NCI-H1930 (cell line): ENCODE measurements at regions not wholly inside any gene's neighbourhood (a gene's known extent, or its start where the extent isn't known, plus 50 kb on each side); places are given as distances from the start of the nearest gene placed in this dataset.

Experiments used
- DNase-seq, 2 experiments: peaks; one replicate each; lab custom pipeline; 2025; lab: John Stamatoyannopoulos, UW

GRCh38 chr5:99724732-99725290 is 796.0 kb upstream of the CHD1 start:
- DNase-seq: no peak

DNA sequence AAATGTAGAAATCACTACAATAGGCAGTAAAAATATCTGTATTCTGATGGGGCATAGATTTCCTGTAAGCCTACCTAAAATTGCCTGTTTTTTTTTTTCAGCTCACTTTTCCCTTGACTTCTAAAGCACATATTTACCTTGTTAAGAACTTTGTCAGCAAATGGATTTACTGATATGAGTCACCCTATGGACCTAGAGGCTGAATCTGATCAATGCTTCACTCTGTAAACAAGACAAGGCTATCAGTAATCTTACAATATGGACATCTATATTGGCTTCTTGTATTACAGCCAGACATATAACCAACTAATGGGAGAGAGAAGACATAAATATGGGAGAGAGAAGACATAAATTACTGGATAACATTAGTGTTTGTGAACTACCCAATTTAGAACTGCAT is 792.7 kb upstream of the CHD1 start:
- peak in 1 of 2 experiments; percentile 23 for DNase-seq

DNA sequence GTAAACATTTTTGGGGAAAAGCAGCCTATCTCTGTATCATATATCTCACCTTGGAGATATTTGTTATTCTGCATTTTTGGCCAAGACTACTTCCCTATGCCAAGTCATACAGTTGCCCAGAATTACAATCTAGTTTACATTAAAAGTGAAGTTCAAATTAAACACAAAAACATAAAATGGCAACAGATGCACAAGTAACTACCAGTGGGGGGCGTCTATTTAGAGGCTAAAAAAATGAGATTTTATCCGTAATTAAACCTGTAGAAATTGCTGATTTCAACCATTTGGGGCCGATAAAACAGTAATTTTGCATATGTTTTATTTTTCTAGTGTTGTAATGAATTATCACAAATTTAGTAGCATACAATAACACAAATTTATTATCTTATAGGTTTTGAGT is 787.1 kb upstream of the CHD1 start:
- DNase-seq: no peak

DNA sequence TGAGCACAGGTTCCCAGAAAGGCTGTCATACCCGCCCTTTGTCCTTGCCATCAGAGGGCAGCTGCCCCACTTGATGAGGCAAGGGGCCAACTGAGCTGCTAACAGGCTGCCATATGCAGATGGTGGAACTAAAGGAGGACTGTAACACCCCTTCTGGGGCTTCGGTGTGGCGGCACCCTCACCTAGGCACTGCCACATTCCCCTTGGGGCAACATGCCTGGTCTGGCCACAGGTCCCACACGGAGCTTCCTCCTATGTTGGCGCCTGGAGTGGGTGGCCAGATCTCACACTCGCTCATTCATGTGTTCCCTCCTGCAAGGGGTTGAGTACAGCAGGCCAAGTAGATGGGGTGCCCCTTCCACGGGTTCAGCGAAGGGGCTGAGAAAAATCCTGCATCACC is 777.4 kb upstream of the CHD1 start:
- no peak for DNase-seq

DNA sequence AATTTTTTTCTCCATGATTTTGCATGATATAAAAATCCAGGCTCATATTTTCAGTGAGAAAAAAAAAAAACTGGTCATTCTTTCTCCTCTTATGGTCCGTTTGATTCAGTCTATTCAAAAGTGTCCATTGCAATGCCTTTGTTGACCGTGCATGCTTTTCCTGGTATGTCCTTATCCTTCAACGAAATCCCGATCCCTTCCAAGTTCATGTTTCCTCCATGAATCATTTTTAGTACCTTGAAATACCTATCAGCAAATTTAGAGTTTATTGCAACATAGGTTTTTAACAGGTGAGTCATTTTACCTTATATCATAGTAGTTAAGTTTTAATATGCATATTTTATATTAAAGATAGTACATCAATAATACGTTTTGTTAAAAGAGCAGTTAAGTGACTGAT is 773.8 kb upstream of the CHD1 start:
- DNase-seq: no peak

DNA sequence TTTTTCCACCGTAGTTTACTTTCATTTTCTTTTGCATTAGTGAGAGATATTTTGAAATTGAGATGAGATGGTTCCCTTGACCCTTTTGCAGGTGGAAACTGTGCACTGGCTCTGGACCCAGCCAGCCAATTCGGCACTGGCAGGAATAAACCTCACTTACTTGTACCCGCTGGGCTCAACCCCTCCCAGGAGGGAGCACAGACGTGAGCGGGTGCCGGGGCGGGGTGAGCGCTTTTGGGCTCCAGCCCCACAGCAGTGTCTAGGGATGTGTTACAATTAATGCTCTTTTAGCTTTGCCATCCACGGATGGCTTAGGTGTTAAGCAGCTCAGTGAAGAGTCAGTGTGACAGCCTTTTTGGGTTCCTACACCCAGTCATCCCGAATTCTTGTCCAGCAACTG is 766.1 kb upstream of the CHD1 start:
- DNase-seq: no peak

- DNase-seq: no peak
Measured at GRCh38 chr5:99686538-99686937, 757.7 kb upstream of the CHD1 start.

GRCh38 chr5:99675974-99676373 is 747.2 kb upstream of the CHD1 start:
- DNase-seq: no peak

- no peak for DNase-seq
Measured at GRCh38 chr5:99674101-99674500, 745.3 kb upstream of the CHD1 start.

- no peak for DNase-seq
Measured at GRCh38 chr5:99664972-99665371, 736.2 kb upstream of the CHD1 start.

DNA sequence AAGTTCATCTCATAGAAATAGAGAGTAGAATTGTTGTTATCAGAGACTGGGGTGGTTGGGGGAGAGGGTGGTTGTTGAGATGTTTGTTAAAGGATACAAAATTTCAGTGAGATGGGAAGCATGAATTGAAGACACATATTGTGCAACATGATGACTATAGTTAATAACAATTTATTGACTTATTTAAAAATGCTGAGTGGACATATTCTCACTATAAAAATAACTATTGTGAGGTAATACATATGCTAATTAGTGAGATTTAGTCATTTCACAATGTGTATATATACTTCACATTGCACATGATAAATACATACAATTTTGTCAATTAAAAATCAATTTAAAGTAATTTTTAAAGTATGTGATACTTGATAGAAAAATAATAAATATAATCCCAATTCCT is 722.5 kb upstream of the CHD1 start:
- DNase-seq: no peak

GRCh38 chr5:99646011-99646647 is 717.3 kb upstream of the CHD1 start:
- no peak for DNase-seq

DNA sequence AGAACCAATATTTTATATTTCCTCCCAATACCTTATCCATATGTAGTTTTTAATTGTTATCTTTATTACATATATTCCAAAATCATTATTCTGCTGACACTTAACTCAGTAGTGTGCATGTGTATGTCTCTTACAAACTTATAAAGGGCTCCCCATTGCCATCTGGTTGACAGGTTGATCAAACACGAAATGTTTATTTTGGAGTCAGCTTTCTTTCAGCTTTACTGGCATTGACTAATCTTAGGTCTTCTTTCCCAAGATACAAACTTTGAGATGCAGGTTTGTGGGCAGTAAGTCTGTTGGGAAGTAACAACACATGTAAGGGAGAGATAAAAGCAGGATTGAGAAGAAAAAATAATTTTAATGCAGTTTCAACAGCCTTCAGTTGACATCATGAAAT is 716.0 kb upstream of the CHD1 start:
- no peak for DNase-seq

GRCh38 chr5:99640646-99641045 is 711.8 kb upstream of the CHD1 start:
- no peak for DNase-seq

DNA sequence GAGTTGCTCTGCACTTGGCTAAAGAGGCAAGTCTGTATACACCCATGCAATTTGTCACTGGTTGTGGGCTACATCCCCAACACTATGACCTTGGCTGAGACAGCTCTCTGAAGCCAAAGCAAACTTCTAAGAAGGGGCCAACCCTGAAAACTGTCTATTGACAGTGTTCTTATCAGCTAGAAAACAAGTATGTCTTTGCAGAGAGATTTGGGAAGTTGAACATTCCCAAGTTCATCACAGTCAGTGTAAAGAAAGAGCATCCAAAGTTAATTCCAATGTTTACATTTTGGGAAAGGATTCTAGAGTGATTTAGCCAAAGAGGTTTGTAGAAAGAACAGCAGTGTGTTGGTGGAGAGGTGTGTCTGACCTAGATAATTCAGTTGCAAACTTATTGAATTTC is 711.1 kb upstream of the CHD1 start:
- no peak for DNase-seq

- DNase-seq: no peak
Measured at GRCh38 chr5:99636663-99637062, 707.9 kb upstream of the CHD1 start.

GRCh38 chr5:99621772-99622681 is 693.2 kb upstream of the CHD1 start:
- no peak for DNase-seq

DNA sequence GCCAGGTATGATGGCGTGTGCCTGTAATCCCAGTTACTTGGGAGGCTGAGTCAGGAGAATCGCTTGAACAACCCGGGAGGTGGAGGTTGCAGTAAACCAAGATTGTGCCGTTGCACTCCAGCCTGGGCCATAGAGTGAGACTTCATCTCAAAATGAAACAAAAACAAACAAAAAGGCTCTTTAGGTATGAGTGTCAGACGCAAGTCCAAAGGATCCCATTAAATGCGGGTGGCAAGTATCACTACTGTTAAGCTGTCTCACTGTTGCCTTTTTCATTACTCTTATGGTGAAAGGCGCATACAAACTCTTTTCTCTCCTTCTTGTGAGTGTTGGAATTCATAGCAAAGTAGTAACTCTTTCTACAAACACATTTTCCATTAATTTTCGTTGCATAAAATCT is 688.5 kb upstream of the CHD1 start:
- DNase-seq: no peak

- no peak for DNase-seq
Measured at GRCh38 chr5:99614888-99615287, 686.1 kb upstream of the CHD1 start.

GRCh38 chr5:99607124-99607523 is 678.3 kb upstream of the CHD1 start:
- DNase-seq: no peak

- DNase-seq: no peak
Measured at GRCh38 chr5:99605904-99606303, 677.1 kb upstream of the CHD1 start.

GRCh38 chr5:99600952-99601351 is 672.1 kb upstream of the CHD1 start:
- no peak for DNase-seq

GRCh38 chr5:99590806-99591205 is 662.0 kb upstream of the CHD1 start:
- no peak for DNase-seq
